ENCODE measurements at regions not wholly inside any gene's neighbourhood (a gene's known extent, or its start where the extent isn't known, plus 50 kb on each side); places are given as distances from the start of the nearest gene placed in this dataset.

GRCh38 chr9:107079589-107079988, 203.5 kb upstream of the RAD23B start:
- H3K27ac Mint-ChIP-seq = no peak overlapping the region
- H3K36me3 Mint-ChIP-seq (ENCODE audit: low read depth) = no peaks in the 10 kb centered on the region
- H3K27me3 Mint-ChIP-seq (ENCODE audit: low read depth) = peaks cover 4% of the 10 kb centered on the region
- no peaks in the 10 kb centered on the region for H3K4me1 Mint-ChIP-seq
- H3K9me3 Mint-ChIP-seq = no peaks in the 10 kb centered on the region
- H3K4me3 Mint-ChIP-seq = no peak overlapping the region
- TF ChIP-seq CTCF (IDR thresholded peaks at IDR 0.05; ENCODE audit: unreplicated experiment in 3 of 3) = no peak

- H3K27me3 Mint-ChIP-seq (ENCODE audit: low read depth) = peaks cover 4% of the 10 kb centered on the region
- TF ChIP-seq CTCF (IDR thresholded peaks at IDR 0.05; ENCODE audit: unreplicated experiment in 3 of 3) = no peak
- no peaks in the 10 kb centered on the region for H3K36me3 Mint-ChIP-seq (ENCODE audit: low read depth)
- no peaks in the 10 kb centered on the region for H3K4me1 Mint-ChIP-seq
- H3K9me3 Mint-ChIP-seq = no peaks in the 10 kb centered on the region
- no peak overlapping the region for H3K4me3 Mint-ChIP-seq
- H3K27ac Mint-ChIP-seq = no peak overlapping the region
Observed at GRCh38 chr9:107080130-107080529, 202.9 kb upstream of the RAD23B start.

GRCh38 chr9:107086460-107086859, 196.6 kb upstream of the RAD23B start:
- no peaks in the 10 kb centered on the region for H3K27me3 Mint-ChIP-seq (ENCODE audit: low read depth)
- no peaks in the 10 kb centered on the region for H3K4me1 Mint-ChIP-seq
- no peaks in the 10 kb centered on the region for H3K36me3 Mint-ChIP-seq (ENCODE audit: low read depth)
- H3K4me3 Mint-ChIP-seq = no peak overlapping the region
- H3K9me3 Mint-ChIP-seq = peaks cover 10% of the 10 kb centered on the region
- no peak overlapping the region for H3K27ac Mint-ChIP-seq
- no peak for TF ChIP-seq CTCF (IDR thresholded peaks at IDR 0.05; ENCODE audit: unreplicated experiment in 3 of 3)

GRCh38 chr9:107087222-107087621, 195.9 kb upstream of the RAD23B start:
- no peak for TF ChIP-seq CTCF (IDR thresholded peaks at IDR 0.05; ENCODE audit: unreplicated experiment in 3 of 3)
- Mint-ChIP-seq H3K4me3 (no peak overlapping the region), H3K9me3 (peaks cover 10% of the 10 kb centered on the region), H3K27me3 (ENCODE audit: low read depth) (no peaks in the 10 kb centered on the region), H3K4me1 (no peaks in the 10 kb centered on the region), H3K36me3 (ENCODE audit: low read depth) (no peaks in the 10 kb centered on the region), H3K27ac (no peak overlapping the region)

- Mint-ChIP-seq H3K27me3 (ENCODE audit: low read depth) (no peaks in the 10 kb centered on the region), H3K4me3 (no peak overlapping the region)
Observed at GRCh38 chr9:107090218-107090617, 192.9 kb upstream of the RAD23B start.

More at GRCh38 chr9:107090218-107090617, 192.9 kb upstream of the RAD23B start:
- TF ChIP-seq CTCF (IDR thresholded peaks at IDR 0.05; ENCODE audit: unreplicated experiment in 3 of 3) = no peak
- peaks cover 10% of the 10 kb centered on the region for H3K9me3 Mint-ChIP-seq
- H3K36me3 Mint-ChIP-seq (ENCODE audit: low read depth) = no peaks in the 10 kb centered on the region
- no peak overlapping the region for H3K27ac Mint-ChIP-seq
- no peaks in the 10 kb centered on the region for H3K4me1 Mint-ChIP-seq
